ENCODE measurements at regions not wholly inside any gene's neighbourhood (a gene's known extent, or its start where the extent isn't known, plus 50 kb on each side); places are given as distances from the start of the nearest gene placed in this dataset.

- peak; percentile 37 for TF ChIP-seq CTCF (IDR thresholded peaks at IDR 0.05; ENCODE audit: extremely low read depth, low read depth, low read length)
- H3K27ac ChIP-seq (ENCODE audit: low read depth, low read length) = no peak overlapping the region
- H3K4me3 ChIP-seq (ENCODE audit: insufficient read depth, low read length) = no peak overlapping the region
- H3K4me1 ChIP-seq (ENCODE audit: insufficient read depth, low read length) = no peaks in the 10 kb centered on the region
- H3K9me3 ChIP-seq (ENCODE audit: low read depth, low read length) = no peaks in the 10 kb centered on the region
- H3K79me2 ChIP-seq (ENCODE audit: insufficient read depth, low read length) = no peaks in the 10 kb centered on the region
- no peak overlapping the region for H3K4me2 ChIP-seq (ENCODE audit: insufficient read depth, low read length)
- no peak overlapping the region for H2AFZ ChIP-seq (ENCODE audit: low read length)
- DNase-seq (ENCODE audit: insufficient read length, low spot score, missing footprints) = no peak
- H3K27me3 ChIP-seq (ENCODE audit: insufficient read depth, low read length) = no peaks in the 10 kb centered on the region
- H4K20me1 ChIP-seq (ENCODE audit: insufficient read depth, low read length) = no peaks in the 10 kb centered on the region
- H3K36me3 ChIP-seq (ENCODE audit: insufficient read depth, low read length) = no peaks in the 10 kb centered on the region
These were observed 209.3 kb downstream of the SLC4A3 start for GRCh38 chr2:219836647-219837177.

GRCh38 chr2:219844401-219845091 is 217.1 kb downstream of the SLC4A3 start:
- H3K36me3 ChIP-seq (ENCODE audit: insufficient read depth, low read length) = no peaks in the 10 kb centered on the region
- H3K4me3 ChIP-seq (ENCODE audit: insufficient read depth, low read length) = no peak overlapping the region
- no peaks in the 10 kb centered on the region for H4K20me1 ChIP-seq (ENCODE audit: insufficient read depth, low read length)
- no peak for TF ChIP-seq CTCF (IDR thresholded peaks at IDR 0.05; ENCODE audit: extremely low read depth, low read depth, low read length)
- H3K4me1 ChIP-seq (ENCODE audit: insufficient read depth, low read length) = no peaks in the 10 kb centered on the region
- H2AFZ ChIP-seq (ENCODE audit: low read length) = no peak overlapping the region
- no peaks in the 10 kb centered on the region for H3K79me2 ChIP-seq (ENCODE audit: insufficient read depth, low read length)
- no peaks in the 10 kb centered on the region for H3K9me3 ChIP-seq (ENCODE audit: low read depth, low read length)
- H3K27ac ChIP-seq (ENCODE audit: low read depth, low read length) = no peak overlapping the region
- no peaks in the 10 kb centered on the region for H3K27me3 ChIP-seq (ENCODE audit: insufficient read depth, low read length)
- no peak overlapping the region for H3K4me2 ChIP-seq (ENCODE audit: insufficient read depth, low read length)
- DNase-seq (ENCODE audit: insufficient read length, low spot score, missing footprints) = no peak

DNA sequence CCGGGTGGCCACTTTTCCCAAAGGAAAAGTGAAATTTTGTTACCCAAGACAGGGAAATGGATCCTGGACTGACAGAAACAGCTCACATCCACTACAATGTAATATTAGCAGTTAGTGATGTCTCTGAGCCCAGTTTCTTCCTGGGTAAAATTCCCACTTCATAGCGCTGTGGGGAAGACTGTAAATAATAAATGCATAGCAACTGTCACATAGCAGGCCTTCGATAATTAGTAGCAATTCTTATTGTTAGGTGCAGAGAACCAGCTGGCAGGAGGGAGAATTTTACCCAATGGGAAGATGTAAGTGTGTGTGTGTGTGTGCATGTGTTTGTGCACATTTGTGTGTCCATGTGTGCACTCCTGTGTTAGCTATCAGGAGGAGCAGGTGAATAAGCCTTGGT is 221.5 kb downstream of the SLC4A3 start:
- TF ChIP-seq CTCF (IDR thresholded peaks at IDR 0.05; ENCODE audit: extremely low read depth, low read depth, low read length) = no peak
- H3K27ac ChIP-seq (ENCODE audit: low read depth, low read length) = no peak overlapping the region
- DNase-seq (ENCODE audit: insufficient read length, low spot score, missing footprints) = no peak
- H3K9me3 ChIP-seq (ENCODE audit: low read depth, low read length) = no peaks in the 10 kb centered on the region
- H3K36me3 ChIP-seq (ENCODE audit: insufficient read depth, low read length) = no peaks in the 10 kb centered on the region
- H2AFZ ChIP-seq (ENCODE audit: low read length) = no peak overlapping the region
- H3K4me1 ChIP-seq (ENCODE audit: insufficient read depth, low read length) = no peaks in the 10 kb centered on the region
- no peak overlapping the region for H3K4me2 ChIP-seq (ENCODE audit: insufficient read depth, low read length)
- H3K79me2 ChIP-seq (ENCODE audit: insufficient read depth, low read length) = no peaks in the 10 kb centered on the region
- H4K20me1 ChIP-seq (ENCODE audit: insufficient read depth, low read length) = no peaks in the 10 kb centered on the region
- H3K4me3 ChIP-seq (ENCODE audit: insufficient read depth, low read length) = no peak overlapping the region
- no peaks in the 10 kb centered on the region for H3K27me3 ChIP-seq (ENCODE audit: insufficient read depth, low read length)

DNA sequence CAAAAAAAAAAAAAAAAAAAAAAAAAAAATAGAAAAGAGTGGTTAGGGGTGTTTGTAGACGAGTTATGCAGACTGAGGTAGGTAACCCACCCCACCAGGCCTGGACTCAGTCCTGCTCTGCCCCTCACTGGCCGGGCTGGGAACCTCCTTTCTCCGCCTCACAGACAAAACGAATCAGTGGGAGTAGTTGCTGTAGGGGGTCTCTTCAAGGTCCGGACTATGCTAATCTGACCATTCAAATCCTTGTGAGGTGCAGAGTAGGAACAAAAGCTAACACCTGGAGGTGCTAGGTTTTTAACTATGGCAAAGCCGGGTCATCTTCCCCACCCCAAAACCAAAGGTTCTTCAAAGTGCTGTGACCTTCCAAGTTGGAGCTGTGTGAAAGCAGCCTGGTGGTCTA is 223.7 kb downstream of the SLC4A3 start:
- H4K20me1 ChIP-seq (ENCODE audit: insufficient read depth, low read length) = no peaks in the 10 kb centered on the region
- H2AFZ ChIP-seq (ENCODE audit: low read length) = no peak overlapping the region
- H3K79me2 ChIP-seq (ENCODE audit: insufficient read depth, low read length) = no peaks in the 10 kb centered on the region
- no peaks in the 10 kb centered on the region for H3K27me3 ChIP-seq (ENCODE audit: insufficient read depth, low read length)
- DNase-seq (ENCODE audit: insufficient read length, low spot score, missing footprints) = no peak
- H3K36me3 ChIP-seq (ENCODE audit: insufficient read depth, low read length) = no peaks in the 10 kb centered on the region
- H3K27ac ChIP-seq (ENCODE audit: low read depth, low read length) = no peak overlapping the region
- H3K4me1 ChIP-seq (ENCODE audit: insufficient read depth, low read length) = no peaks in the 10 kb centered on the region
- H3K9me3 ChIP-seq (ENCODE audit: low read depth, low read length) = no peaks in the 10 kb centered on the region
- H3K4me2 ChIP-seq (ENCODE audit: insufficient read depth, low read length) = no peak overlapping the region
- TF ChIP-seq CTCF (IDR thresholded peaks at IDR 0.05; ENCODE audit: extremely low read depth, low read depth, low read length) = no peak
- H3K4me3 ChIP-seq (ENCODE audit: insufficient read depth, low read length) = no peak overlapping the region
